NCI-H1092 treated with DMSO at 0.1 percent for 48 hours (cell line): ENCODE measurements at regions not wholly inside any gene's neighbourhood (a gene's known extent, or its start where the extent isn't known, plus 50 kb on each side); places are given as distances from the start of the nearest gene placed in this dataset.

Source experiments
- DNase-seq: peaks from one replicate; lab custom pipeline; 2025; lab: John Stamatoyannopoulos, UW

DNA sequence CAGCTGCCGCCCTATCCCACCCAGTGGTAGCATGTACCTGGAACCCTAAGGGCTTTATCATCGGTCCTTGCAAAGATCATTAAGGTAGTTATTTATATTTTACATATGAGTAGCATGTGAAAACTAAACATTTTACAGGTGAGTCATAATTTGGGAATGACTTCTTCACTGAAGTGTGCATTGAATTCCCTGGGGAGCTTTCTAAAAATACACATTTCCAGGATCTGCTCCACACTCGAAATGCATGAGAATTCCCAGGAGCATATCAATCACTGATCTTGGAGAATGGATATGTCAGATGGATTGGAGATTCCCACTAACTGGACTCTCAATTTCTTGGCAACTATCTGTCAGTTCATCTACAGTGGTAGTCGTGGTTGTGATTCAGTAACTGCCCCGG, 717.5 kb downstream of the IRX1 start:
- no peak for DNase-seq

DNA sequence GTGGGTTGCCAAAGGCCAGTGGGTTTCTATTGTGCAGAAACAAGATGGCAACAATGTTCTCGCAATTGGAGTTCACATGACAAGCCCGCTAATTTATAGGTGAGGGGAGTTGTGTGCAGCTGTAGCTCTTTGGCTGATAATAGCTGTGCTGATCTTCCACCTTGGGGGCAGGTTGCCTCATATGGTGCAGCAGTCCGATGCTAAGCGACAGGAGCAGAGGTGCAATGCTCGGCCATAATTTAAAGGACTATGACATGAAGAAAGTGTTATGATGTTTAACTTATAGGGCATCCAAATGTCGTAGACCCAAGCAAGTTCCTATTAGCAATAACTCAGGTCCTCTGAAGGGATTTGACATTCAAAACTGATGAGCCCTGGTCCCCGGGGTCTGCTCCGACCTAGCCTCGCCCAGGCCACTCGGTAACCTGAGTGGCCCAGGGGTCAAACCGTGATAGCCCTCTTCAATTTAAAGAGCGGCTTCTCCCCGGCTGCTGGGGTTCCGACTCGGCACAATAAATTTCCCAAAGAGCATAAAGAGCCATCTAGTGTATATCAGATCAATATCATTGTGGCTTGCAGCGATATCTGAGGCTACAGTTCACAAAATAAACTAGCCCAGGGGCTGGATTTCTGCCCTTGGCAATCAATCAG, 724.0 kb downstream of the IRX1 start:
- DNase-seq = no peak

DNA sequence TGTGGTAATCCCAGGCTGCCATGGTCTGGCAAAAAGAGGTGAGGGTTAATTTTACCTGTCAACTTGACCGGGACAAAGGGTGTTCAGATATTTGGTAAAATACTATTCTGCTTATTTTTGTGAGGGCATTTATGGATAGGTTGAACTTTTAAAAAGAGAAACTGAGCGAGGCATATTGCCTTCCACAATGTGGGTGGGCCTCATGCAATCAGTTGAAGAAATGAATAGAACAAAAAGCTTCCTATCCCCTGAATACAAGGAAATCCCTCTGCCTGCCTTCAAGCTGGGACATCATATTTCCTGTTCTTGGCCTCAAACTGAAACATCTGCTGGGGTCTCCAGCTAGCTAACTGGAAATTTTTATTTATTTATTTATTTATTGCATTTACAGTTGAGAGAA, 734.7 kb downstream of the IRX1 start:
- no peak for DNase-seq

DNA sequence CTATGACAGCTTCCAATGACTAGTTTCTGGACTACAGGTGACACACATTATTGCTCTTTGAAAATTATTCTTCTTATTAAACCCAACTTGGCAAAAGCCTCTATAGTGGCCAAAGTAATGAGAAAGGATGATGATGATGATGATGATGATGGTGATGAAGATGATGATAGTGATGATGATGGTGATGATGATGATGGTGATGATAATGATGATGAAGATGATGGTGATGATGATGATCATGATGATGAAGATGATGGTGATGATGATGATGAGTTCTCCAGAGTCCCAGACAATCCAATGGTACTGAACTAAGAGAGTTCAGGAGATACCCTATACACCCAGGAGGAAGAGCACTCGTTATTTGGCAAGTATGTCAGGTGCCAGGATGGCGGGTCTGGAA, 739.4 kb downstream of the IRX1 start:
- no peak for DNase-seq

DNA sequence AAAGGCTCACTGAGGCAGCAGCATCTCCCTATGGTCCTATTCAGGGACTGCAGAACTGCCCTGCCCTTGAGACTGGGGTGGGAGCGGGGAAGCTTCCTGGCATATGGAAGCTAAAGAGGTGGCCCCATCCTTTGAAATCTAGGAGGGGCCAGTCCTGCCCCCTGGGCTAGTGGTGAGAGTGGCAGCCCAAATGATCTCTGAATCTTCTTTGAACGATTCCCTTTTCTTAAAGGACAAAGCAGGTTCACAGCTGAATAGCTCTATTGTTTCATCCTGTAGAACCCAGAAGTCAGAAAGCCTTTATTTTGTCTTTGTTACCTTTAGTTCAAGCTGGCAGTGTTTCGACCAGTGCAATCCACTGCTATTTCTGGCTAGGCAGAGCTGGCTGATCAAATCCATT, 741.9 kb downstream of the IRX1 start:
- no peak for DNase-seq

DNA sequence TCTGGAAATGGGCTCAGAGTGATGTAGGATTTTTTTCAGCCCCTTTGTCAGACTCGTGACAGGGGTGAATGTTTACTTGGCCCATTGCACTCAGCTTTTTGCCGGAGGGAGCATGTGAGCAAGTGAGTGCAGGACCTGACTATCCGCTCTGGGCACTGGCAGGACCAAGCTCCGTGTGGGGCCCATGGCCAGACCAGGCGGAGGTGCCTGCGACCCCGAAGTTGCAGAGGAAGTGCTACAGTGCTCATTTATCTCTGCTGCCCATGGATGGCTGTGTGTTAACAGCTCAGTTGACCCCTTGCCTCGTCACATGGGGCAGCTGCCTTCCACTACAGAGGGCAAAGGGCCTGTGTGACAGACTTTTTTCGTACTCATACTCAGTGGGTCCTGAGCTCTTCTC, 744.3 kb downstream of the IRX1 start:
- DNase-seq = no peak

DNA sequence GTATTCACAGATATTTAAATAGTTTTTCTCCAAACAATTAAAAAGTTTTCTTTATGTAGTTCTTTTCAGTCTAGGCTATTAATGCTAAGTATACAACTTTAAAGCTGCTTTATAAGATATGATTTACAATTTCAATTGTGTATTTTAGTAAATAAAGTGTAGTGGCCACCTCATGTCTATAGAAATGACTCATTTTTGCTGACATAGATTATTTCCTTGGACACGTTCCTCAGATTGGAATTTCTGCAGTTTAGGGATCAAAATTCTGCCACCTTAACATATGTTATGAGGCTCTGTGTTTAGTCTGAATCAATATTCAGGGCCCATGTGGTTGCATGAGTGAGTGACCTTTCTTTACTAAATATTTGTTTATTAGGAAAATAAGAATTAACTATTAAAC, 750.2 kb downstream of the IRX1 start:
- no peak for DNase-seq

DNA sequence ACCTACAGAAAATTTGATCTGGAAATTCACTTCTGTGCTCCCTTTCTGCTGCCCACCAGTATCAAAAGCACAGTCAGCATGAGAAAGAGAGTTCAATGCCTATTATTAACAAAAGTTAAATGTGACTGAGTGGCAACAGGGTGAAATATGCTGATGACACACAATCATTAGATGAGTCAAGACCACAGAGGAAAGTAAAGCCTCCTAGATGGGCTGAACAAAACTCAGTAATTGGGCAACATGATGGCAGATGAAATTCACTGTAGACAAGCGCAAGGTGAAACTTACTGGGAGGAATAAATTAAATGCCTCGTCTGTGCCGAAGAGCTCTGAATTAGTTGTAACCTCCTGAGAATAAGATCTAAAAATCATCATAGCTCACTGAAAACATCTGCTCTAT, 752.8 kb downstream of the IRX1 start:
- no peak for DNase-seq

DNA sequence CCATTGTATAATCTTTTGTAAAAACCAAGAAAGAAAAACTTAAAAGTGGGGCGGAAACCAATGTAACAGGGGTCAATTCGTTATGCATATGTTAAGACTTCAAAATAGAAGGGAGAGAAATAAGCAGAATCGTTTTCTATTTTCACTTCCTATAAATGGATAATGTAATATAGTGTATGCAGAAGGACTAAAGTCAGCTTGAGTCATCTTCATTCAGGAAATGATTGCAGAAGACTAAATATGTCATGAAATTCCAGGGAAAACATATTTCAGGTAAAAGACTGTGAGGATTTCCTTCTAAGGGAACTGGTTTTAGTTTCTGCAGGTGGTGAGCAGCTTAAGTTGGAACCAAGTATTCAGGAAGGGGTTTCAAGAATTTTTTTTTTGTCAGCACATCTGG, 753.3 kb downstream of the IRX1 start:
- no peak for DNase-seq

DNA sequence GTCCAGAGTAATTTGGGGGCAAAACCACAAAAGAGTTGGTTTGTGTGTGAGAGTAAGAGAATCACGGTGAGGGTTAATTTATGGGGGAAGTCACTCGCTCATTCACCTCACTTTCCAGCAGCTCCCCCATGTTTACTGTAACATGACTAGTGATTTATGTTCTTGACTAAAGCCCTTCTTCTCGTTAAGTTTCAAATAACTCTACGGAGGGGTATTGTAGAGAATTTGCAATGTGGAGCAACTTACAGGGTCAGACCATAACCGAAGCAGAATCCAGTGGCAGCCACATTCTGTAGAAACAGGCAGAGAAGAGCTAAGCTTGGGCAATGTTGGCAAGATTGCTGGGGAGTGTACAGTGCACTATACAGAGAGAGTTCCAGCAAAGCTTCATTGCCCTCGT, 760.6 kb downstream of the IRX1 start:
- DNase-seq = no peak

DNA sequence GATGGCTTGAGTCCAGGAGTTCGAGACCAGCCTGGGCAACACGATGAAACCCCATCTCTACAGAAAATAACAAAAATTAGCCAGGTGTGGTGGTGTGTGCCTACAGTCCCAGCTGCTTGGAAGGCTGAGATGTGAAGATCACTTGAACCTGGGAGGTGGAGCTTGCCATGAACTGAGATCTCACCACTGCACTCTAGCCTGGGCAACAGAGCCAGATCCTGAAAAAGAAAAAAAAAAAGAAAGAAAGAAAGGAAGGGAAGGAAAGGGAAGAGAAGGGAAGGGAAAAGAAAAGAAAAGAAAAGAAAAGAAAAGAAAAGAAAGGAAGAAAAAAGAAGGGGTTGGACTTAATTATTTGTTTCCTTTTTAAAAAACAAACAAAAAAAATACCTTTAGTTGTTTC, 764.2 kb downstream of the IRX1 start:
- no peak for DNase-seq

DNA sequence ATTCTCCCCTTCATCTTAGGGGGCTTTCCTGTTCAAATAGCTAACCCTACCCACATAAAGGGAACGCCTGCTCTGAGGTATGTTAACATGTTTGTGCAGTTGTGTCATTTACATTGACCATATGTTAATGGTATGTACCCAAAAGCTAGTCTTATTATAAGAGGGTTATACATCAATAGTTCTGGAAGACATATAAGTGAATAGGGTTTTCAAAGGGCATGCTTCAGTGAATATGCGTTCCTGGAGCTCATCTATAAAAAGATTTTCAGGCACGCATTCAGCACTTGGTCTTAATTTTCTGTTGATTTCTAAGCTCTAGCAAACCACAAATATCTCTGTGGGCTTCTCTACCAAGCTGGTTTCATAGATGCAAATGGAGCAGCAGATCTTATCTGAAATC, 766.1 kb downstream of the IRX1 start:
- no peak for DNase-seq

DNA sequence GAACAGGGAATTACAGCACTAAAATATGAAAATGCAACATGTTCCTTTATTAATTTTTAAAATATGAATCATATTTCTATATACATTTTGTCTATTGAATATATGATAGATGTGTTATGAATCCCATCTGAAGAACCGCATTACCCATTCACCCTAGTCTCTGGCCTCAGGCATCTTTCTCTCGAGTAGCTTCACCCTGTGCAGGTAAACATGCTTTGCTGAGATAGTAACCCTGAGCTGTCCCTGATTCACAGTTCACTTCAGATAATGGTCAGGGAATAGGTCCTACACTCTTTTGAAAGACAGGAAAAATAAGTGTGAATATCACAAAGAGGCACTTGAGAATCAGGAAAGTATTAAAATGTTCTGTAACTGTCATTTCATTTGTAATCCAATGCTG, 766.8 kb downstream of the IRX1 start:
- no peak for DNase-seq

DNA sequence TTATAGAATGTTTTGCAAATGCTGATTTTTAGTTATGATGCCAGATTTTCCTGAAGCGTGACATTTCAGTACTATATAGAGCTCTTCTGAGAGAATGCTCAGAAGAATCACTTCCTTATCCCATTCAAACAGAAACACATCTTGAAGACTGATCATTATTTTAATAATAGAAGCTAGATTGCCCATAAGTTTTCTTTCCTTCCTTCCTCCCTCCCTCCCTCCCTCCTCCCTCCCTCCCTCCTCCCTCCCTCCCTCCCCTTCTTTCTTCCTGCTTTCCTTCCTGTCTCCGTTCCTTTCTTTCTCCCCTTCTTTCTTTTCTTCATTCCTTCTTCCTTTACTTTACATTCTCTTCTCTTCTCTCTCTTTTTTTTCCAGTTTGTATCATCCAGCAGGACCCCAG, 767.4 kb downstream of the IRX1 start:
- no peak for DNase-seq

DNA sequence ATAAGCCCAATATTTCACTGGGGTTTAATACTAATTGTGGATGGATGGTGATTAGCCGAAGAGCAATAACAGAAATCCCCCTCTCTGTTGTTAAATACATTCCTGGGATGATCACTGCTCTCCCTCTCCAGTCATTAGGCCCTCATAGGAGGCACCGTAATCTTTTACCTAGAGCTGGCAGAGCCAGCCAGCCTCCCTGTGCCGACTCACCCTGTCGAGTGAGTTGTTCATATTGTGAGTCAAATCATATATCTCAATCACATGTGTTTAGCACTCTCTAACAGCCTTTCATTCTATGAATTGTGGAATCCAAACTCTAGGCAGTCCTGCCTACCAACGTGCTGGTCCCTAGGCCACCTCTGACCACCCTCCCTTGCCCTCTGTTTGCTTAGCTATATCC, 771.0 kb downstream of the IRX1 start:
- no peak for DNase-seq

DNA sequence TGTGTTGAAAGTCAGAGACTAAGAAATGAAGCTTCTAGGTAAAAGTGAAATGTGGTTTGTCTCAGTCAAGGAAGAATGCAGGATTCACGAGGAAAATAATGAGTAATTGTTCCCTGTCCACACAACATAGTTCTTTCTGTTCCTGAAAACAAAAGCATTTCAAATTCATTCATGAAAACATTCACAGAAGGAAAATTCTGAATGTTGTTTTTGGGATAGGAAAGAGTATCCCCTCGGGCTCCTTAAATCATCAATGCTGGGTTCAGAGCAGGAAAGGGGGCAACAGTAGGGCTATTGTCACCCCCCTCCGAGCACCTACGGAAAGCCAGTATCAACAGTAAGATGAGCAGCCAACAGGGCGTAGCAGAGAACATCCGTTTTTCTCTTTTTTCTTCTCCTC, 769.9 kb upstream of the ADAMTS16 start:
- no peak for DNase-seq

DNA sequence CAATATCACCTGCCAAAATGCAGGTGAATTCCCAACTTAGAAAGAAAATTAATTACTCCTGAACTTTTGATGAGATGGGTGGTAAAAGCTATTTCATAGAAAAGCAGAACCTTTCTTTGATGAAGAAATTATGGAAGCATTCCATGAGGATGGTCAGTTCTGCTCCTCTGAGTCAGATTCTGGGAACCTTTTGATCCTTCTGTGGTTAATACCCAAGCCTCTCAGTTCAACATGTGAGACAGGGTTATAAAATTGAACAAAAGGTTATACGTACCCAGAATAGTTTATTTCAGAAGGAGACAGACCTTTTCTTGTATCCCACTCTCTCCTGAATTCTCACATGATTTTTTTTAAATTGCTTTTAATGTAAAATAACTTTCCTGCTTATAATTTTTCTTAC, 767.6 kb upstream of the ADAMTS16 start:
- no peak for DNase-seq

DNA sequence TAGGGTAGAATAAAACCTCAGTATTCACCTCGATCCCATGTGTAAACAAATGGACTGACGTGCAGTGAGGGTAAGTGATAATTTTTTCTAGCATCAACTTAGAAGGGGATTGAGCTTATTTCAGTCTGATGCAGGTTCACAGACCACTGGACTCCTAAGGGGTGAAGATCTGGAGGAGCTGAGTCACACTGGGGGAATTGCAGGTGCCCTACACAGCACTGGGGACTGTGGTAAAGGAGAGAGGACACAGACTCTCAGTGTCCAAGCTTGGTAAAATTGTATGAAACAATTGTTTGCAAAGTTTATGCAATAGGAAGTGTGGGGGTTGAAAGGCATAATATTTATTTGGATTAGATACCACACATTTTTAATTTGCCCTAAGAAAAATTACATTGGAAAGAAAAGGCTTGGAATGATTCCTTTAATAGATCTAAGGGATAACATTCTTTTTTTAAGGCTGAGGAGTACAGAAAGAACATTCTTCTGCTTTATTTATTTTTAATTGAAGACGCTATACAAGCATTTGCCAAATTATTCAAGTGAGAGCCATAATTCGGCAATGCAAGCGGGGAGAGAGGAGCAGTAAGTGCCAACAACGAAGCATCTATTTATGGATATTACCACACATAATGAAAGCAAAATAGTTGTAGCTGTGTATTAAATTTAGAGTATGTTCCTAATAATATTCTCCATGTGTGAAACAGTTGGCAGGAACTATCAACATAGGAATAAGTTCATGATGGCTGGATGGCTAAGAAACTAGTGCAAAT, 766.9 kb upstream of the ADAMTS16 start:
- no peak for DNase-seq

DNA sequence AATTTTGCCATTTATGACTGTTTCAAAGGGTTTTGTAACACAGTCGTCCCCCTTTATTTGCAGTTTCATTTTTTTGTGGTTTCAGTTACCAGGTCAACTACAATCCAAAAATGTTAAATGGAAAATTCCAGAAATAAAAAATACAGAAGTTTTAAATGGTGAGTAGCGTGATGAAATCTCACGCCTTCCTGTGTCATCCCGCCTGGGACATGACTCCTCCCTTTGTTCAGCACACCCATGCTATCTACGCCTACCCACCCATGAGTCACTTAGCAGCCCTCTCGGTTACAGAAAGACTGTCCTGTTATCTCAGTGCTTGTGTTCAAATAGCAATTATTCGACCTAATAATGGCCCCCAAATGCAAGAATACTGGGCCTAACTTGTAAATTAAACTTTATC, 765.3 kb upstream of the ADAMTS16 start:
- DNase-seq = no peak

DNA sequence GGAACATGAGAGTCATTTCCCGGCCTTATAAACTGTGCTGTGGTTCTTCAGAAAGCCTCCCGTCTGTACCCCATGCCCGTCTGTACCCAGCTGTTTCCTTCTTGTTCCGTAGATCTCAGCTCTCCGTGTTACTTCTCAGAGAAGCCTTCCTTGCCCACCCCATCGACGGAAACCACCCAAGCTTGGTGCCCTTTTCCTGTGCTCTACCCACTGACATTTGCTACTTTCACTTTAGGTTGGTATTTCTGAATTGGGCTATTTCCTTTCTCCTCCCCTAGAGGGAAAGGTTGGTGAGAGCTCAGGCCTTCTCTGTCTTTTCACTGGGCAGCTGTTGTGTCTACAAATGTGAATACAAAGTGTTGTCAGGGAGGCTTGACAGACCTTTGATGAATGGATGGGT, 764.5 kb upstream of the ADAMTS16 start:
- DNase-seq = no peak

DNA sequence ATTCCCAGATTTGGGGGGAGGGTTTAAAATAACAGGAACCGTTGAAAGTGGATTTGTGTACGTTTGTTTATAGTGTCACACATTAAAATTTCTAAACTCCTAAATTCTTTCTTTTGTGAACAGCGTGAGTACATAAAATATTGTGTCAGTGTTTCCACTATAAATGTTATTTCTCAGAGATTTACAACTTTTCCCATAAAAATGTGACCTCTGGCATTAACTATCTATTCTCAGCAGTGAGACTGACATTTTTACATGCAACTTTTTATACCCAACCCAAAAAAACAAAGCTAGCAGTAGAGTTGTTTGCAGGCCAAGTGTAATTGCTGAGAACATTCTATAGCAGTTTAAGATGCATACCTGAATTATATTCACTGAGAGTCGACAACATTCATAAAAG, 757.0 kb upstream of the ADAMTS16 start:
- no peak for DNase-seq

DNA sequence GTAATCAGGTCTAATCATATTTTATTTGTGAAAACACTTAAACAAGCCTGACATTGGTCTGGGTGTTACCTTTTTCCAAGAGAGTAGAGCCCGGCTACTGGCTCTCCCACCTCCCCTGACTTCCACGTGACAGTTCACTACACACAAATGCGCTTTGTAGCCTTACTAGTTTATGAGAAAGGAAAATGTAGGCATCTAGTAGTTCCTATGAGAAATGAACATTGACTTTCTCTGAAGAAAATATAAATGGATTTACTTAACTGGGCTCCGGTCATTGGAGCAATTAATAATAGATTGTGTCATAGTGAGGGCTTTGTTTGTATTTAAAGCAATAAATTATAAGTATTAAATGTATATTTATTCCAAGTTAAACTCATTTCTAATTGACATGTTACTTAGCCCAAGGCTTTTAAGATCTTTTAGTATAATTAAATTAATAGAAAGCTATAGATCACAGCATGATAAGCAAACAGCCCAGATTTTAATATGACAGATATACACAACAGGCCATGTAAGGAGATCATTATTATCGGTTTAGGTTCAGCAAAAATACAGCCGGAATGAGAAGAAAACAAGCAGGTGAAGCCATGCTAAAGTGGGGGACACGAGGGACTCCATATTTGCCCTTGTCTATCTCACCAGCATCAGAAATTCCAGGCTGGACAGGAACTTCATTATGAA, 756.5 kb upstream of the ADAMTS16 start:
- DNase-seq = no peak

DNA sequence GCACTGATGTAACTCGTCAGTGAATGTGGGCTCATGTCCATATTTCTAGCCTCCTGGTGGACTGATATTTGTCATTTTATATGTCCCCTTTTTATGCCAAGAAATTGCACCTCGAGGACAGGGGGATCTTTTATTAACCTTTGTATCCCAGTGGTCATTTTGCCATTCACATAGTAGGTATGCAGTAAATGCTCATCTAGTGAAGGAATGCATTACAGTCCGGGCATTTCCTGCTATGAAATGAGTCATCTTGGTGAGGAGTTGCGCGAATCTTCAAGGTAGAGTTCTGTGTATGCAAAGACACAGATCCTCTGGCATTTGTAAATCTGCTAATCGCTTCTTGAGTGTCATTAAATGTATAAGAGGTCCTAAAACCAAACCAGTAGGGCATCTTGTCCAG, 755.5 kb upstream of the ADAMTS16 start:
- no peak for DNase-seq

DNA sequence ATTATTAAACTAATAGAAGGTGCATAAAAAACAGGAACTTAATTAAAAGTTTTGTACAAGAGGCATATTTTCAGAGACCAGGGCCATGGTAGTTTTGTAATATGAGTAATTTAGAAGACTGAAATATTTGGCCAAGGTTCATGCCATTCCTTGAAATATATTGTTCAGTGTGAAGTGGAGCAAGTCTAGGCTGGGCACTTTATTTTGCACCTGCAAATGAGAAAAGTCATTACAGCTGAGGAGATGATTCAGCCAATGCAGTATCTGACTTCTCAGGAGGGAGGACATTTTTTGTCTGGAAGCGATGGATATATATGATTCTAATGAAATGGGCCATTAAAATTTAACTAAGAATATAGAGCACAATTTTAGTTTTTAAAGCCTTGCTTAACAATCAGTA, 754.0 kb upstream of the ADAMTS16 start:
- no peak for DNase-seq
